ENCODE measurements at regions not wholly inside any gene's neighbourhood (a gene's known extent, or its start where the extent isn't known, plus 50 kb on each side); places are given as distances from the start of the nearest gene placed in this dataset.
"Not testable (repeated sequence)": the region's sequence is repeated elsewhere in the genome, so short reads cannot be mapped to it uniquely, and the experiment has no call there.

DNA sequence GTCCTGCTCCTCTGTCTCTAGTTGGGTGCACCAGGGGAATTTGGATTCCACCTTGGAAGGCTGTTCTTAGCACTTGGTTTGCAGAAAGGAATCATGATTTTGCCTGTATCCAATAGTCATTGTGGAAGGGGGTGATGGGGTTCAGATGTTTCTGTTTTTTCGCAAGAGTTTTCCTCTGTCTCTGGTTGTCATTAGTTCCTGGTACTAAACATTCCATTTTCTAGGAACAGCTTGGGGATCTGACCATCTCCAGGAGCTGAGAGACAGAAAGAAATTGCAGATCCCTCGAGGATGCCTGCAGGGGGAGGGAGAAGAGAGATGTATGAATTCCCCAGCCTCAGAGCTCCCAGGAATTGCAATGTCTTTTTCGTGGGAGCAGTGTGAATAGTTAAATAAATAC lies 70.9 kb downstream of the CYTL1 start:
- no peaks in the 10 kb centered on the region for H3K4me1 ChIP-seq (ENCODE audit: insufficient read depth, low read length)
- CTCF ChIA-PET, result no interaction called here
- intact Hi-C loops (cut with micrococcal nuclease), result no loop called here
- no peaks in the 10 kb centered on the region for H3K9me2 ChIP-seq (replicated peaks; ENCODE audit: low read length)
- ATAC-seq, result no peak
- H3F3A ChIP-seq (ENCODE audit: low read length, unreplicated experiment), result no peaks in the 10 kb centered on the region
- POLR2A ChIA-PET (ENCODE audit: unreplicated experiment), result no interaction called here
- TF ChIP-seq, protein P1, sequence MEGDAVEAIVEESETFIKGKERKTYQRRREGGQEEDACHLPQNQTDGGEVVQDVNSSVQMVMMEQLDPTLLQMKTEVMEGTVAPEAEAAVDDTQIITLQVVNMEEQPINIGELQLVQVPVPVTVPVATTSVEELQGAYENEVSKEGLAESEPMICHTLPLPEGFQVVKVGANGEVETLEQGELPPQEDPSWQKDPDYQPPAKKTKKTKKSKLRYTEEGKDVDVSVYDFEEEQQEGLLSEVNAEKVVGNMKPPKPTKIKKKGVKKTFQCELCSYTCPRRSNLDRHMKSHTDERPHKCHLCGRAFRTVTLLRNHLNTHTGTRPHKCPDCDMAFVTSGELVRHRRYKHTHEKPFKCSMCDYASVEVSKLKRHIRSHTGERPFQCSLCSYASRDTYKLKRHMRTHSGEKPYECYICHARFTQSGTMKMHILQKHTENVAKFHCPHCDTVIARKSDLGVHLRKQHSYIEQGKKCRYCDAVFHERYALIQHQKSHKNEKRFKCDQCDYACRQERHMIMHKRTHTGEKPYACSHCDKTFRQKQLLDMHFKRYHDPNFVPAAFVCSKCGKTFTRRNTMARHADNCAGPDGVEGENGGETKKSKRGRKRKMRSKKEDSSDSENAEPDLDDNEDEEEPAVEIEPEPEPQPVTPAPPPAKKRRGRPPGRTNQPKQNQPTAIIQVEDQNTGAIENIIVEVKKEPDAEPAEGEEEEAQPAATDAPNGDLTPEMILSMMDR (conservative IDR thresholded peaks at IDR 0.05; ENCODE audit: low read depth, low read length), result no peak
- H4K20me1 ChIP-seq (ENCODE audit: low read length), result no peaks in the 10 kb centered on the region
- H3K9me3 ChIP-seq (ENCODE audit: low read length), result no peaks in the 10 kb centered on the region
- H2AFZ ChIP-seq (ENCODE audit: low read length), result no peak overlapping the region
- no TSS peak for BruUV-seq (replicated peaks)
- peaks cover 33% of the 10 kb centered on the region for H3K27me3 ChIP-seq (ENCODE audit: low read length)
- H3K79me2 ChIP-seq (ENCODE audit: low read length), result no peaks in the 10 kb centered on the region
- DNase-seq, result no peak
- no peak overlapping the region for H3K4me2 ChIP-seq (ENCODE audit: low read length)
- H3K27ac ChIP-seq (ENCODE audit: low read length), result no peak overlapping the region
- no peak overlapping the region for H3K4me3 ChIP-seq (ENCODE audit: low read length)
- H3K36me3 ChIP-seq (ENCODE audit: low read depth, low read length), result no peaks in the 10 kb centered on the region
- no peak overlapping the region for H3K9ac ChIP-seq (ENCODE audit: low read length)

DNA sequence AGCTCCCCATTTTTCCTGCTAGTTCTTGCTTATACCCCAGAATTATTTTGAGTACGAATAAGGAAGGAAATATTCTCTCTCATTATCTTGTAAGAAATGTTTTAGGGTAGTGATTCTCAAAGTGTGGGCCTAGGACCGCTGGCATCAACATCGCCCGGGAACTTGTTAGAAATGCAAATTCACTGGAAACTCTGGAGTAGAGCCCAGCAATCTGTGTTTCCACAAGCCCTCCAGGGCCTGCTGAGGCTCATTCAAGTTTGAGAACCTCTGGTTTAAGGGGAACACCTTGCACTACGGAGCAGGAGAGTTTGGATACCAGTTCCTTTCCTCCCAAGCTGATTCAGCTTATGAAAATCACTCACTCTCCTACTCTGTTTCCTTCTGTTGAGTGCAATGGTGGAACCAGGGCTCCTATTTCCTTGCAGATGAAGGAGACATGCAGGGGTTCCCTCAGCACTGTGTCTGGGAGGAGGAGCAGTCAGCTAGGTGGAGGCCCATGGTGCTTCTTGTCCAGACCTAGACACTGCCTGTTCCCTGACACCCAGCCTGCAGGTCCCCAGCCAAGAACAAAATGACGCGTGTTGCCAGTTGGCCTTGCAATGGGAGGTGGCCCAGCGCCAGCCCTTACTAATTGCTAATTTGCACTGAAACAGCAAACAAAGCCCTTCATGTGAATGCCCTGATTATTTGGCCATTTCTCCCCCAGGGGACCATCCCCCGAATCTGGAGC lies 68.5 kb downstream of the CYTL1 start:
- H3K4me2 ChIP-seq (ENCODE audit: low read length), result no peak overlapping the region

DNA sequence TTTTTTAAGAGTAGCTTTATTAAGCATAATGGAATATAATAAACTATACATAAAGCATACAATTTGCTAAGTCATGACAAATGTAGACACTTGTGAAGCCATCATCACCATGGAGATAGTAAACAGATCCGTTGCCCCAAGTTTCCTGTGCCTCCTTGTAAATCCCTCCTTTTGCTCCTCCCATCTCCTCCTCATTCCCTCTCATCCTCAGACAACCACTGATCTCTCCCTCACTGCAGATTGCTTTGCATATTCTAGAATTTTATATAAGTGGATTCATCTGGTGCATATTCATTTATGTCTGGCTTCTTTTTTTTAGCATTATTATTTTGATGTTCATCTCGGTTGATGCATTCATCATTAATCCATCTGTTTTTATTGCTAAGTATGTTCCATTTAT lies 67.0 kb downstream of the CYTL1 start:
- Histone ChIP-seq H3K9me3 (ENCODE audit: low read length) (no peaks in the 10 kb centered on the region), H3K9me2 (replicated peaks; ENCODE audit: low read length) (no peaks in the 10 kb centered on the region), H3K27me3 (ENCODE audit: low read length) (peaks cover 23% of the 10 kb centered on the region), H3K4me3 (ENCODE audit: low read length) (no peak overlapping the region), H4K20me1 (ENCODE audit: low read length) (no peaks in the 10 kb centered on the region), H3K79me2 (ENCODE audit: low read length) (no peaks in the 10 kb centered on the region), H3K36me3 (ENCODE audit: low read depth, low read length) (no peaks in the 10 kb centered on the region), H3K4me1 (ENCODE audit: insufficient read depth, low read length) (no peaks in the 10 kb centered on the region), H3F3A (ENCODE audit: low read length, unreplicated experiment) (no peaks in the 10 kb centered on the region), H3K9ac (ENCODE audit: low read length) (no peak overlapping the region), H3K4me2 (ENCODE audit: low read length) (no peak overlapping the region), H2AFZ (ENCODE audit: low read length) (no peak overlapping the region), H3K27ac (ENCODE audit: low read length) (no peak overlapping the region)
- ChIA-PET POLR2A (ENCODE audit: unreplicated experiment) (no interaction called here), CTCF (no interaction called here)
- TF ChIP-seq, protein P1 (conservative IDR thresholded peaks at IDR 0.05; ENCODE audit: low read depth, low read length), result no peak
- TF ChIP-seq EZH2phosphoT487 (IDR thresholded peaks at IDR 0.05; ENCODE audit: borderline replicate concordance, low read length) (no peak), EZH2 (IDR thresholded peaks at IDR 0.05; ENCODE audit: low read length, unreplicated experiment) (no peak)
- intact Hi-C loops (cut with micrococcal nuclease), result no loop called here
- DNase-seq (no peak), ATAC-seq (no peak)
- no TSS peak for BruUV-seq (replicated peaks)

More for the DNA sequence above, 68.5 kb downstream of the CYTL1 start:
- no peaks in the 10 kb centered on the region for H3K9me3 ChIP-seq (ENCODE audit: low read length)
- no peaks in the 10 kb centered on the region for H3K36me3 ChIP-seq (ENCODE audit: low read depth, low read length)
- no peak overlapping the region for H3K27ac ChIP-seq (ENCODE audit: low read length)
- no peaks in the 10 kb centered on the region for H3F3A ChIP-seq (ENCODE audit: low read length, unreplicated experiment)
- ChIA-PET CTCF (no interaction called here), POLR2A (ENCODE audit: unreplicated experiment) (no interaction called here)
- no peak for TF ChIP-seq EZH2 (IDR thresholded peaks at IDR 0.05; ENCODE audit: low read length, unreplicated experiment)
- no peak for TF ChIP-seq EZH2phosphoT487 (IDR thresholded peaks at IDR 0.05; ENCODE audit: borderline replicate concordance, low read length)
- TF ChIP-seq, protein P1 (conservative IDR thresholded peaks at IDR 0.05; ENCODE audit: low read depth, low read length), result no peak
- no TSS peak for BruUV-seq (replicated peaks)
- peaks cover 23% of the 10 kb centered on the region for H3K27me3 ChIP-seq (ENCODE audit: low read length)
- H3K4me1 ChIP-seq (ENCODE audit: insufficient read depth, low read length), result no peaks in the 10 kb centered on the region
- no peaks in the 10 kb centered on the region for H3K9me2 ChIP-seq (replicated peaks; ENCODE audit: low read length)
- DNase-seq (no peak), ATAC-seq (no peak)
- H3K9ac ChIP-seq (ENCODE audit: low read length), result no peak overlapping the region
- H2AFZ ChIP-seq (ENCODE audit: low read length), result no peak overlapping the region
- H3K79me2 ChIP-seq (ENCODE audit: low read length), result no peaks in the 10 kb centered on the region
- intact Hi-C loops (cut with micrococcal nuclease), result no loop called here
- H3K4me3 ChIP-seq (ENCODE audit: low read length), result no peak overlapping the region
- H4K20me1 ChIP-seq (ENCODE audit: low read length), result no peaks in the 10 kb centered on the region

DNA sequence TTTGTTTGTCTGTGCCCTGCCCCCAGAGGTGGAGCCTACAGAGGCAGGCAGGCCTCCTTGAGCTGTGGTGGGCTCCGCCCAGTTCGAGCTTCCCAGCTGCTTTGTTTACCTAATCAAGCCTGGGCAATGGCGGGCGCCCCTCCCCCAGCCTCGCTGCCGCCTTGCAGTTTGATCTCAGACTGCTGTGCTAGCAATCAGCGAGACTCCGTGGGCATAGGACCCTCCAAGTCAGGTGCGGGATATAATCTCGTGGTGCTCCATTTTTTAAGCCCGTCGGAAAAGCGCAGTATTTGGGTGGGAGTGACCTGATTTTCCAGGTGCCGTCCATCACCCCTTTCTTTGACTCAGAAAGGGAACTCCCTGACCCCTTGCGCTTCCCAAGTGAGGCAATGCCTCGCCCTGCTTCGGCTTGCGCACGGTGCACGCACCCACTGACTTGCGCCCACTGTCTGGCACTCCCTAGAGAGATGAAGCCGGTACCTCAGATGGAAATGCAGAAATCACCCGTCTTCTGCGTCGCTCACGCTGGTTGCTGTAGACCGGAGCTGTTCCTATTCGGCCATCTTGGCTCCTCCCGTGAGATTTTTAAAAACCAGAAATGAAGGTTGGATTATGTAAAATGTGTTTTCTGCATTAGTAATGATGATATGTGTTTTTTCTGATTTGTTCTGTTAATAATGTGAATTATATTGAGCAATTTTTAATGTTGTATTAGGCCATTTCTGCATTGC lies 59.7 kb downstream of the CYTL1 start:
- H3K4me2 ChIP-seq (ENCODE audit: low read length); H3K36me3 ChIP-seq (ENCODE audit: low read depth, low read length); H4K20me1 ChIP-seq (ENCODE audit: low read length); intact Hi-C loops (cut with micrococcal nuclease); H3K27me3 ChIP-seq (ENCODE audit: low read length); H3K4me3 ChIP-seq (ENCODE audit: low read length); H2AFZ ChIP-seq (ENCODE audit: low read length); POLR2A ChIA-PET (ENCODE audit: unreplicated experiment); H3K79me2 ChIP-seq (ENCODE audit: low read length); ATAC-seq; CTCF ChIA-PET; H3K4me1 ChIP-seq (ENCODE audit: insufficient read depth, low read length); DNase-seq; H3F3A ChIP-seq (ENCODE audit: low read length, unreplicated experiment); BruUV-seq (replicated peaks); H3K9me2 ChIP-seq (replicated peaks; ENCODE audit: low read length); H3K9ac ChIP-seq (ENCODE audit: low read length); H3K27ac ChIP-seq (ENCODE audit: low read length); H3K9me3 ChIP-seq (ENCODE audit: low read length): not testable (repeated sequence)

Data from PC-3 (cell line).